Esophagus (tissue), 2 donors: ENCODE measurements at regions not wholly inside any gene's neighbourhood (a gene's known extent, or its start where the extent isn't known, plus 50 kb on each side); places are given as distances from the start of the nearest gene placed in this dataset.

Source experiments
- H3K27ac ChIP-seq, 2 donors: one replicate each; pipeline ENCODE4 v1.5.1; 2013; ENCODE audit warnings: low read depth in 2 of 2, mild to moderate bottlenecking in 2 of 2, inconsistent platforms in 1 of 2, low read length in 1 of 2, moderate library complexity in 1 of 2
- H3K27me3 ChIP-seq, 2 donors: one replicate each; pipeline ENCODE4 v1.6.1; 2013; ENCODE audit warnings: low read length in 2 of 2, control low read depth in 1 of 2, mild to moderate bottlenecking in 1 of 2; ENCODE audit not compliant: insufficient read depth in 2 of 2, control insufficient read depth in 1 of 2
- H3K36me3 ChIP-seq, 2 donors: one replicate each; pipeline ENCODE4 v1.6.1; 2013; ENCODE audit warnings: low read length in 1 of 2; ENCODE audit not compliant: control insufficient read depth in 2 of 2, insufficient read depth in 2 of 2
- H3K4me1 ChIP-seq, 2 donors: one replicate each; pipeline ENCODE4 v1.6.1; 2013; ENCODE audit warnings: low read length in 1 of 2; ENCODE audit not compliant: control insufficient read depth in 2 of 2, insufficient read depth in 2 of 2
- H3K4me3 ChIP-seq, 2 donors: one replicate each; pipeline ENCODE4 v1.5.1; 2013; ENCODE audit warnings: low read length in 2 of 2, mild to moderate bottlenecking in 2 of 2, low read depth in 1 of 2, moderate library complexity in 1 of 2
- H3K9me3 ChIP-seq, 2 donors: one replicate each; pipeline ENCODE4 v1.6.1; 2013; ENCODE audit warnings: mild to moderate bottlenecking in 2 of 2, low read depth in 1 of 2, low read length in 1 of 2, moderate library complexity in 1 of 2; ENCODE audit not compliant: control insufficient read depth in 2 of 2, insufficient read depth in 1 of 2
- WGBS, 2 donors: extraction: QIAGEN DNeasy Blood & Tissue Kit; methylation state at CpG; one replicate each; pipeline ENCODE4 v1.1.7; 2013; 5-methylcytosine and 5-hydroxymethylcytosine counted together
- donor health status: healthy with polysubstance abuse.
- donor health status: Bipolar disorder and iron deficiency.

DNA sequence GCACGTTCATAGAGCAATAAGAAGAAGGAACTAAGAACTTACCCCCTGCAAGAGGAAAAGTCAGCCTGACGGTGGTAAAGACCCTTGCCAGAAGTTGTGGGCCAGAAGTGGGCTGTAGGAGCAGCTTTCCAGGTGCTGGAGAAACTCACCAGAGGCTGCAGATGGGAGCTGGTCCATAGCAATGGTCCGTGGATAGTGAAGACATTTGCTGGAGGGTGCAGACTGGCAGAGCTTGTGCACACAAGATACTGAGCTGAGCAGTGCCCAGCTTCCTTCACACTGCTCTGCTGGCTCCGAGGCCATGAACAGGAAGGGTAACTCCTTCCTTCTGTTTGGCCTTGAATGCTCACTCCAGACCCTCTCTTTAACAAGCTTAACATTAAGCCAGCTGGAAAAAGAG lies 149.8 kb upstream of the BNIP2 start:
- Histone ChIP-seq H3K27me3 (no peaks in the 10 kb centered on the region), H3K36me3 (no peaks in the 10 kb centered on the region), H3K9me3 (no peaks in the 10 kb centered on the region), H3K4me1 (no peaks in the 10 kb centered on the region), H3K4me3 (no peak overlapping the region), H3K27ac (no peak overlapping the region)
- WGBS, 2 donors, result 40 to 54% methylated on average over 4 of the region's 4 CpGs

DNA sequence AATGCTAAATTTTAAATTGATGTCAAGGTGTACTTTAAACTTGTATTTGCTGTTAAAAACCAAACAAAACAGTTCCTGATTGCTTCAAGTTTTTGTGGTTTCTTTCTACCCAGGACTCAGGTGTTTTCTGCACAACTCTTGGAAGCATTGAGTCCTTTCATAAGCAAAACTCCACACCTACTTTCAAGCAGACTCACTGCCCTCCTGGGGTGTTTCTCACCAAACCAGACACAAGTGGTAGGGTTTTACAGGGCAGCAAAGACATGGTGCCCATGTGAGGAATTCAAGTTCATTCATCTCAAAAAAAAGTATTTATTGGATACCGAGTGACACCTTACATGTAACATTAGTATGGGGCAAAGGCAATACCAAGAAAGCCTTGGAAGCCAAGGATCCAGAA lies 146.7 kb upstream of the BNIP2 start:
- Histone ChIP-seq H3K27ac (no peak overlapping the region), H3K4me3 (no peak overlapping the region), H3K4me1 (no peaks in the 10 kb centered on the region), H3K27me3 (no peaks in the 10 kb centered on the region), H3K36me3 (no peaks in the 10 kb centered on the region), H3K9me3 (no peaks in the 10 kb centered on the region)
- WGBS, 2 donors, result 87 to 92% methylated on average over 1 of the region's 1 CpG

DNA sequence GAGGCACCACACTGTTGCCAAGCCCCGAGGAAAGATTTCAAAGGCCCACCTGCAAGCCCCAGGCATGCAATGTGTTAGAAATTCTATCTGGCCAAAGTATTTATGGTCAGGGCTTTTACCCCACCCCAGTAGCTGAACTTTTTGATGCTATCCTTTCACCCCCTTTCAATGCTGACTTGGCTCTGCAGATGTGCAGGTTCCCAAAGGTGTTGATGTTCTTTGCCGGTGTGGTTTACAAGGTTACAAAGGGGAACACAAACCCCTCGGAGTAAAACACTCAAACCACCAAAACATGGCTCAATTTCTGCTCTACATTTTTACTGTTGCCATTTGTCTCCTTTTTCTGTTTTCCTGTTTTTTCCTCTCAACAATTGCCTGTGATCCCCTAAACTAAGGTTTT lies 145.4 kb upstream of the BNIP2 start:
- H3K4me1 ChIP-seq, result no peaks in the 10 kb centered on the region
- H3K36me3 ChIP-seq, result no peaks in the 10 kb centered on the region
- WGBS, 2 donors, result 68 to 69% methylated on average over 3 of the region's 3 CpGs
- H3K27me3 ChIP-seq, result no peaks in the 10 kb centered on the region
- H3K4me3 ChIP-seq, result no peak overlapping the region
- H3K27ac ChIP-seq, result no peak overlapping the region
- H3K9me3 ChIP-seq, result no peaks in the 10 kb centered on the region

DNA sequence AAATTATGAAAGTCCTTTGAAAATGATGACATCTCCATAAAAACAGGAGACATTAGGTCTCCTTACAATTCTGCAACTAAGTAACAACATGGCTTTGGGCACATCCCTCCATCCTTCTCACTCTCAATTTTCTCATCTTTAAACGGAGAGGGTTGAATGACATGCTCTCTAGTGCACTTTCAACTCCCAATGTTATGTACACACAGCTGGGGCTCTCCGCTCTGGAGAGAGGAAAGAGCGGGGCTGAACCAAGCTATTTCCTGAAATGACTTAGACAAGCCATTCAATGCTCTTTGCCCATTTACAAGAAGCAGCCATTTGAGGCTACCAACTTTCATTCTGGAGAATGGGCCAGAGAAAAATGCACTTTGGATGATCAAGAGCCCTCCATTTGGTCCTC lies 144.2 kb upstream of the BNIP2 start:
- no peaks in the 10 kb centered on the region for H3K36me3 ChIP-seq
- no peaks in the 10 kb centered on the region for H3K4me1 ChIP-seq
- H3K9me3 ChIP-seq, result no peaks in the 10 kb centered on the region
- H3K27ac ChIP-seq, result no peak overlapping the region
- no peaks in the 10 kb centered on the region for H3K27me3 ChIP-seq
- WGBS, 2 donors, result 69 to 72% methylated on average over 3 of the region's 3 CpGs
- H3K4me3 ChIP-seq, result no peak overlapping the region

DNA sequence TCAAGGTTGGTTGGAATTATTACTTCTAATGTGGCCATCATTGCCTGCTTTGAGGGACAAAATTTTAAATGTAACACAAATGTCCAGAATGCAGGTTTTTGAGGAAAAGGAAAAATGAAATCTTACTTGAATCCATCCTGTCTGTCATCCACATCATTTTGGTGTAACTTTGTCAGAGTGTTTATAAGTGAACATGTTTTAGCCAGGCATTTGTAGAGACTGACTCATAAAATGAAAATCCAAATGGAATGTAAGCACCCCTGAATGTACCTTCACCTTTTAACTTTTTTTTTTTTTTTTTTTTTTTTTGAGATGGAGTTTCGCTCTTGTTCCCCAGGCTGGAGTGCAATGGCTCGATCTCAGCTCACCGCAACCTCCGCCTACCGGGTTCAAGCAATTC lies 141.8 kb upstream of the BNIP2 start:
- H3K36me3 ChIP-seq, result no peaks in the 10 kb centered on the region
- no peak overlapping the region for H3K27ac ChIP-seq
- WGBS, 2 donors, result 94 to 96% methylated on average over 5 of the region's 5 CpGs
- no peaks in the 10 kb centered on the region for H3K27me3 ChIP-seq
- no peaks in the 10 kb centered on the region for H3K9me3 ChIP-seq
- no peaks in the 10 kb centered on the region for H3K4me1 ChIP-seq
- H3K4me3 ChIP-seq, result no peak overlapping the region

DNA sequence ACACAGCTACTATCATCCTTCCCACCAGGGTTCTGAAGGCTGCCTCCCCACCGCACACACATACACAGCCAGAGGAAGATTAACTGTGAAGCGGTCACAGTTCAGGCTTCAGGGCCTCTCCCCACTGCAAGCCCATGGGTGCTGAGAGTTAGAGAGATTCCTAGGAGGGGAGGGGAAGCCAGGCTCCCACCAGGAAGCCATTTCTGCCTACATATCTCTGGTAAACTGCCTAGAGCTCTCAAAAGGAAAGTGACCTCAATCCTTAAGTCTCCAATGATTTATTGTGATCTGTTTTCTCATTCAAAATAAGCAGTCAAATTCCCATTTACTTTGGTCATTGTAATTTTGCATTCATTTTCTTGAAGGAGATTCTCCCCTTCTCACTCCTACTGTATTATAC lies 141.0 kb upstream of the BNIP2 start:
- H3K4me1 ChIP-seq, result no peaks in the 10 kb centered on the region
- no peak overlapping the region for H3K4me3 ChIP-seq
- WGBS, 2 donors, result 85 to 92% methylated on average over 2 of the region's 2 CpGs
- no peaks in the 10 kb centered on the region for H3K36me3 ChIP-seq
- no peaks in the 10 kb centered on the region for H3K9me3 ChIP-seq
- no peak overlapping the region for H3K27ac ChIP-seq
- no peaks in the 10 kb centered on the region for H3K27me3 ChIP-seq

DNA sequence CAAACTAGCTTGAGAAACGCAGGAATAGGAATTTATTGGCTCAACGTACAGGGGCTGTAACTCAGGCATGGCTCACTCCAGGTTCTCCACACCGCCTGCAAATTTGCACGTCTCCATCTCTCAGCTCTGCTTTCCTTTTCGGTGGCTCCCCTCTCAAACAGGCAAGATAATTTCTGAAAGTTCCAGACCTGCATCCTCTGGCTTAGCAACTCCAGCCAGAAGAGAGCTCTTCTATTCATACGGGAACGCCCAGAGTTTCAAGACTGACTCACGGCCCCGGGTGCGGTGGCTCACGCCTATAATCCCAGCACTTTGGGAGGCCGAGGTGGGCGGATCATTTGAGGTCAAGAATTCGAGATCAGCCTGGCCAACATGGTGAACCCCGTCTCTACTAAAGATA lies 139.7 kb upstream of the BNIP2 start:
- no peaks in the 10 kb centered on the region for H3K9me3 ChIP-seq
- no peak overlapping the region for H3K27ac ChIP-seq
- no peaks in the 10 kb centered on the region for H3K4me1 ChIP-seq
- 78 to 79% methylated on average over 15 of the region's 15 CpGs for whole genome bisulfite sequencing, 2 donors
- no peaks in the 10 kb centered on the region for H3K27me3 ChIP-seq
- H3K36me3 ChIP-seq, result no peaks in the 10 kb centered on the region
- no peak overlapping the region for H3K4me3 ChIP-seq

DNA sequence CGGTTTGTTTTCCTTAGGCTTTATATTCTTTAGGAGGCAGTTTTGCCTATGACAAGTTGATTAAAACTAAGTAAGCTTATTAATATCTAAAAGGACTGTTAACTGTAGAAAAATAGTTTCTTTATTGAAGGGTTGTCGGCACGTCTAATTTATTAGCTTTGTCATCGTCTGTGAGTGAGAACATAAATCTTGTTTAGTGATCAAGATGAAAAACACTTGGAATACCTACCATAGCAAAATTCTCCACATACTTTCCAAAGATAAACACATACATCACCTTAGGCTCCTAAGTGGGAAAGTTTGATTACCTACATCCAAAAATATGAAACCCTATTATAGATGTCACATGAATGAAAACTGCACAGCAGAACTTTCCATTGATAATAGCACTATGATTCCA lies 139.1 kb upstream of the BNIP2 start:
- Histone ChIP-seq H3K27ac (no peak overlapping the region), H3K4me3 (no peak overlapping the region), H3K4me1 (no peaks in the 10 kb centered on the region), H3K9me3 (no peaks in the 10 kb centered on the region), H3K36me3 (no peaks in the 10 kb centered on the region), H3K27me3 (no peaks in the 10 kb centered on the region)
- 49 to 54% methylated on average over 4 of the region's 4 CpGs for WGBS, 2 donors

DNA sequence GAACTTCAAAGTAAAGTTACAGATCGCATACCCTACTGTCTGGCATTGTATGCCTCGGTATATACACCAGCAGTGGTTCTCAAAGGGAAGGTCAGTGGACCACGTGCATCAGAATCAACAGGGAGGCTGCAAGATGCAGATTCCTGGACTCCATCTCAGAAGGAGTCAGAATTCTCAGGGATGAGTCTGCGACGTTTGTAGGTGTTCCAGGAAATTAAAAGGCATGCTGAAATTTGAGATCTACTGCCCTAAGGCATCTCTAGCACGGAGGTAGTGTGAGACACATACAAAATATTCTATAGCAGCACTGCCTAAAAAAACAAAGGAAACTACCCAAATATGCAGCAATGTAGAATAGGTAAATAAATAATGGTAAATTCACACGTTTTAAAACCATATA lies 136.8 kb upstream of the BNIP2 start:
- no peaks in the 10 kb centered on the region for H3K27me3 ChIP-seq
- WGBS, 2 donors, result 38 to 49% methylated on average over 7 of the region's 7 CpGs
- no peaks in the 10 kb centered on the region for H3K36me3 ChIP-seq

DNA sequence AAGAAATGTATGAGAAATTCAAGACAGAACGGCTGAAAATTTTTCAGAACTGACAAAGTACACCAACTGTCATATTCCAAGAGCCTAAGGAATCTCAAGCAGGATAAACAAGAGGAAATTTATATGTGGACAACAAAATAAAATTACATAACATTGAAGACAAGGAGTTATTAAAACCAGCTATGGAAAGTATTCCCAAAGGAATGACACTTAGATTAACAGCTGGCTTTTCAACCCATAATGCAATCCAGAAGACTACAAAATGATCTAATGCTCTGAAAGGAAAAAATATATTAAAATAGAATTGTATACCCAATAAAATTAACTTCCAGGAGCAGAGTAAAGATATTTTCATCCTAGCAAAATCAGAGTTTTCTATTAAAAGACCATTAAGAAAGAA lies 132.2 kb upstream of the BNIP2 start:
- Histone ChIP-seq H3K27ac (no peak overlapping the region), H3K4me1 (no peaks in the 10 kb centered on the region), H3K27me3 (no peaks in the 10 kb centered on the region), H3K4me3 (no peak overlapping the region), H3K36me3 (no peaks in the 10 kb centered on the region), H3K9me3 (peaks cover 0 to 3% of the 10 kb centered on the region in 2 donors)
- WGBS, 2 donors, result 80 to 81% methylated on average over 1 of the region's 1 CpG

More for the DNA sequence above, 136.8 kb upstream of the BNIP2 start:
- no peak overlapping the region for H3K27ac ChIP-seq
- H3K4me1 ChIP-seq, result no peaks in the 10 kb centered on the region
- H3K4me3 ChIP-seq, result no peak overlapping the region
- peaks cover 0 to 3% of the 10 kb centered on the region in 2 donors for H3K9me3 ChIP-seq
